ENCODE measurements at regions not wholly inside any gene's neighbourhood (a gene's known extent, or its start where the extent isn't known, plus 50 kb on each side); places are given as distances from the start of the nearest gene placed in this dataset.

DNA sequence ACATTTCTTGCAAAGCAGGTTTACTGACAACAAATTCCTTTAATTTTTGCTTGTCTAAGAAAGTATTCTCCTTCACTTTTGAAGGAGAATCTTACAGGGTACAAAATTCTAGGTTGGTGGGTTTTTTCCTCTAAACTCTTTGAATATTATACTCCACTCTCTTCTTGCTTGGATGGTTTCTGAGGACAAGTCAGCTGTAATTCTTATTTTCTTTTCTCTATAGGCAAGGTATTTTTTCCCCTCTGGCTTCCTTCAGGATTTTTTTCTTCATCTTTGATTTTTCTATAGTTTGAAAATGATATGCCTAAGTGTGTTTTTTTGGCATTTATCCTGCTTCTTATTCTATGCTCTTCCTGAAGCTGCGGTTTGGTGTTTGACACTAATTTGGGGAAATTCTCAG lies 112.5 kb upstream of the HIVEP1 start:
- TF ChIP-seq, protein P1, sequence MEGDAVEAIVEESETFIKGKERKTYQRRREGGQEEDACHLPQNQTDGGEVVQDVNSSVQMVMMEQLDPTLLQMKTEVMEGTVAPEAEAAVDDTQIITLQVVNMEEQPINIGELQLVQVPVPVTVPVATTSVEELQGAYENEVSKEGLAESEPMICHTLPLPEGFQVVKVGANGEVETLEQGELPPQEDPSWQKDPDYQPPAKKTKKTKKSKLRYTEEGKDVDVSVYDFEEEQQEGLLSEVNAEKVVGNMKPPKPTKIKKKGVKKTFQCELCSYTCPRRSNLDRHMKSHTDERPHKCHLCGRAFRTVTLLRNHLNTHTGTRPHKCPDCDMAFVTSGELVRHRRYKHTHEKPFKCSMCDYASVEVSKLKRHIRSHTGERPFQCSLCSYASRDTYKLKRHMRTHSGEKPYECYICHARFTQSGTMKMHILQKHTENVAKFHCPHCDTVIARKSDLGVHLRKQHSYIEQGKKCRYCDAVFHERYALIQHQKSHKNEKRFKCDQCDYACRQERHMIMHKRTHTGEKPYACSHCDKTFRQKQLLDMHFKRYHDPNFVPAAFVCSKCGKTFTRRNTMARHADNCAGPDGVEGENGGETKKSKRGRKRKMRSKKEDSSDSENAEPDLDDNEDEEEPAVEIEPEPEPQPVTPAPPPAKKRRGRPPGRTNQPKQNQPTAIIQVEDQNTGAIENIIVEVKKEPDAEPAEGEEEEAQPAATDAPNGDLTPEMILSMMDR (IDR thresholded peaks at IDR 0.05), result no peak
- no peak for TF ChIP-seq POLR2A (IDR thresholded peaks at IDR 0.05)
